HG03103 (cell line): ENCODE measurements at regions not wholly inside any gene's neighbourhood (a gene's known extent, or its start where the extent isn't known, plus 50 kb on each side); places are given as distances from the start of the nearest gene placed in this dataset.

Experiments
- ATAC-seq: cut with Tn5 transposase; IDR thresholded peaks from one replicate; pipeline ENCODE4 v1.9.1; 2021; ENCODE audit warnings: low read depth; ENCODE audit not compliant: unreplicated experiment

DNA sequence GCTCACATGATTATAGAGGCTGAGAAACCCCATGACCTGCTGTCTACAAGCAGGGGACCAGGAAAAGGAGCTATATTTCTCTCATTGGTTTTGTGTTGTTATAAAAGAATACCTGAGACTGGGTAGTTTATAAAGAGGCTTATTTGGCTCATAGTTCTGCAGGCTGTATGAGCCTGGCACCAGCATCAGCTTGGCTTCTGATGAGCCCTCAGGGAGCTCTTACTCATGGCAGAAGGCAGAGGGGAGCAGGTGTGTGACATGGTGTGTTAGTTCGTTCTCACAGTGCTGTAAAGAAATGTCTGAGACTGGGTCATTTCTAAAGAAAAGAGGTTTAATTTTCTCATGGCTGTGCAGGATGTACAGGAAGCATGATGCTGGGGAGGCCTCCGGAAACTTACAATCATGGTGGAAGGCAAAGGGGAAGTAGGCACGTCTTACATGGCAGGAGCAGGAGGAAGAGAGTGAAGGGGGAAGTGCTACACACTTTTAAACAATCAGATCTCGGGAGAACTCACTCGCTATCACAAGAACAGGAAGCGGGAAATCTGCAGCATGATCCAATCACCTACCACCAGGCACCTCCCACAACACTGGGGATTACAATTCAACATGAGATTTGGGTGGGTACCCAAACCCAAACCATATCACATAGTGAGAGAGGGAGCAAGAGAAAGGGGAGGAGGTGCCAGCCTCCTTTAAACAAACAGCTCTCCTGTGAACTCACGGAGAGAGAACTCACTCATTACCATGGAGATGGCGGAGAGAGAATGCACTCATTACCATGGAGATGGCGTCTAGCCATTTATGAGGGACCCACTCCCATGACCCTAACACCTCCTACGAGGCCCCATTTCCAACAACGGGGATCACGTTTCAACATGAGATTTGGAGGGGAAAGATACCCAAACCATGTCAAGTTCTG, 133.4 kb downstream of the JCAD start:
- no peak for ATAC-seq

DNA sequence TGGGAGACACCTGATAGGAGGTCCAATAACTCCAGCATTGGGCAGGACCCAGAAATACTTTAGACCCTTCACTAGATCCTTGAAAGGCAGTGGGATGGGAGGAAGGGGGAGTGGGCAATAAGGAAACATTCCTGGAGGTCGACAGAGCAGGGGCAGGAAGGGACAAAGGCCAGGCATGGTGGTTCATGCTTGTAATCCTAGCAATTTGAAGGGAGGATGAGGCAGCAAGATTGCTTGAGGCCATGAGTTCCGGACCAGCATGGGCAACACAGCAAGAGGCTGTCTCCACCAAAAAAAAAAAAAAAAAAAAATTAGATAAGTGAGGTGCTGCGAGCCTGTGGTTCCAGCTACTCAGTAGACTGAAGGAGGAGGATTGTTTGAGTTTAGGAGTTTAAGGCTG, 134.9 kb downstream of the JCAD start:
- no peak for ATAC-seq

DNA sequence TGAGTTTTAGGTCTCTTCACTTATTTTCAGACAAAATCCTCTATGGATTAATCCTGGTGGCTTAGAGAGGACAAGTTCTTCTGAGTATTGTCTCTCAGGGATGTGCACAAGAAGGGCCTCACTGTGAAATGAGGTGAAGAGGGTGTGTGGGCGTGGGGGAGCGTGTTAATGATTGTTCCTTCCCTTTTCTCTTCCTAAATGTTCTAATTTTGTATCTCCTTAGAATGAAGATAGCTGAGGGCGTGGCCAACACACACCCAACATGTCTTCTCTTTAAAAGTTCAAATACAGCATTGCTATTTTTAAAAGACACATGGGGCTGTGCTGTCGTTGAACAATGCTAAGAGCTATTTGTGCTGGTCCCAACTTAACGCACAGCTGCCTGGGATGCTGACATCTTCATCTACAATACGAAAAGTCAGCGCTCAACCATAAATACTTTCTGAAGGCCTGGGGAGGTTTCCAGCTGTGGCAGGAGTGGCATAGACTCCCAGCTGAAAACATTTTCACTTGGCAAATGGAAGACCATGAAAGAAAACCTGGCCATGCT, 135.9 kb downstream of the JCAD start:
- ATAC-seq = no peak

DNA sequence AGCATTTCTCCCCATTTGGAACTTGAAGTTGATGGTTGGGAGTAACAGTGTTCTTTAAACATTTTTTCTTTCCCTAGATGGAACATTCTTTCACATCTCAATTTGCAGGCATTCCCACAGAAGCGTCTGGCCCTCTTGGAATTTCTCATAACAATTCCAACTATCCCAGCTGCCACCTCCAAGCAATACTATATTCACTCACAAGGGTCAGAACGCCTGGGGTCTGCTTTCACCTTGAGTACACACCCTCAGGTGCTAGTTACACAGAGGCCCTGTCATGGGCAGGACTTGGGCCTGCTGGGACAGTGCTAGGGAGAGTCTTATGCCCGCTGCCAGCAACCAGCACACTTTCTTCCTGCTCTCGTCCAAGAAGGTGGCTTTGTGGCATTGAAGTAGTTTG, 136.5 kb downstream of the JCAD start:
- no peak for ATAC-seq

DNA sequence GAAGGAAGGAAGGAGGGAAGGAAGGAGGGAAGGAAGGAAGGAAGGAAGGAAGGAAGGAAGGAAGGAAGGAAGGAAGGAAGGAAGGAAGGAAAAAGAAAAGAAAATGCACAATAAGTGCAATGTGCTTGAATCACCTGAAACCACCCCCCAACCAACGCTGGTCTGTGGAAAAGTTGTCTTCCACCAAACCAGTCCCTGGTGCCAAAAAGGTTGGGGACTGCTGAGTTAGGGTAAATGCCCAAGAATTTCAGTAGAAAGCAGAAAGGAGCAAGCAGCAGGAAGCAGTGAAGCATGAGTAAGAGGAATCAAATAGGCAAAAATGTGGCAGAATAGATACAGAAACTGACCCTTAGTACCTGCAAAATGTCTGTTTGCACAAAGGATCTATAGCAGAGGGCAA, 137.2 kb downstream of the JCAD start:
- no peak for ATAC-seq

DNA sequence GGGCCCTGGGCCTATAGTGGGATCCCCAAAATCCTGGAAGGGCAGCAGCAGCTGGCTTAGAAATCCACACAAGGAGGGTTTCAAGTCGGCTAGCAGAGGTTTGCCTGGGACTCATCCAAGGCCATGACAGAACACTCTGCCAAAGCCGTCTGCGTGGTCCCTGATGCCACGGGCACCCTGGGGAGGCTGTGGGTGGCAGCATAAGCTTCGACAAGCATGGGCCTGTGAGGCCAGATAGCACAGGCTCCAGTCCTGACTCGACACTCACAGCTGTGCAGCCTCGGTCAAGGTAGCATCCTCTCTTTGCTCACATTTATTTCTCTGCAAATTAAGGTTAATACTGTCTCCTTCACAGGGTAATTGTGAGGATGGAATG, 138.3 kb downstream of the JCAD start:
- ATAC-seq = no peak

DNA sequence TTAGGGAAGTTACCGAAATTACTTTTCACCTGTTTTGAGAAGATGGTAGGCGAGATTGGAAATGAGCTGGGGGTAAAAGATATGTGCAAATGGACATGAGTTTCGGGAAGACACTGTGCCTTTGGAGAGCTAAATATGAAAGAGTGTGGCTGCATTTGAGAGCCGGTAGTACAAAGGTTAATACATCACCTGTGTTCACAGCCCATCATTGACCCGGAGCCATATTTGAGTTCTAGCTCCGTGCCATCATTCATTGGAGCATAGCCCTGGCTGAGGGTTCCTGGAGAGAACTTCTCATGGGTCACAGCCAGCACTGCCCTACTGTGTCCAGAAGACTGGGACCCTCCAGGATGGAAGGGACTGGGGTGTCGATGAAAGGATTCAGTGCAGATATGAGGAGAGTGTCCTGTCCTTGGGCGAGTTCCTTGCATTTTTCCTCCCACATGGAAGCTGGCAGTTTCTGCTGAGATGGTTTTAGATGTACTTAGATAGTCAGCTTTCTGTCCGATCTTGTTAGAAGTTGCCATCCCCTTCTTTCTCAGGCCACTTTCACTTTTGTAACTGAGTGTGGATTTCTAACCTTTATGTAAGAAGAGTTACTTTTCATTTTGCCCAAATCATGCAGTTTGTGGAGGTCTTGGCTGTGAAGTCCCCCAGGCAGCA, 138.8 kb downstream of the JCAD start:
- no peak for ATAC-seq

DNA sequence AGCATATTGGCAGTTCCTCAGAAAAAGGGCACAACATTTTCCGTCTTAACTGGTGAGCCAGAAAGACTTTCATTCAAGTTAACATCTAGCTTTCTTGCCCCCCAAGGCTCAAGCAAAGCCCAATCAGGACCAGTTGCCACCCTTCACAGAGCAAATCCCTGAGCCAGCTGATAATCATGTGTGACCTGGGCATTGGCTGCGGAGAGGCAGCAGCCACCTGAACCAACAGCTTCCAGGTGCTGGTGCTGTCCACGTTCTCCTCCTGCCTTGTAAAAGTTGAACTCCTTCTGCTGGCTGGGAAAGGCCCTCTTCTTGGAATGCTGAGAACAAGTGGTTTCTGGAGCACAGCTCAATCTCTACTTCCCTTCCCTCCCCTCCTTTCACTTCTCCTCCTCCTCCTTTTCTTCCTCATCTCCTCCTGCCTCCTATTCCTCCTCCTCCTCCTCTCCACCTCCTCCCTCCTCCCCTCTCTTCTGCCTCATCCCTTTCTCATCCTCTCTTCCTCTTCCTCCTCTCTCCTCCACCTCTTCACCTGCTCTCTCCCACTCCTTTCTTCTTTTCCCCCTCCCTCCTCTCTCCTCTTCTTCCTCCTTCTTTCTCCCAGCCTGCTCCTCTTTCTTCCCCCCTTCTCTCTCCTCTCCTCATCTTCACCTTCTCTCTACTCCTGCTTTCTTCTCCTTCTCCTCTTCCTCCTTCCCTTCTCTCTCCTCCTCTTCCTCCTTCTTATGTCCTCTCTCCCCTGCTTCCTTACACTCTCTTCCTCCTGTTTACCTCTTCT, 140.6 kb downstream of the JCAD start:
- no peak for ATAC-seq

DNA sequence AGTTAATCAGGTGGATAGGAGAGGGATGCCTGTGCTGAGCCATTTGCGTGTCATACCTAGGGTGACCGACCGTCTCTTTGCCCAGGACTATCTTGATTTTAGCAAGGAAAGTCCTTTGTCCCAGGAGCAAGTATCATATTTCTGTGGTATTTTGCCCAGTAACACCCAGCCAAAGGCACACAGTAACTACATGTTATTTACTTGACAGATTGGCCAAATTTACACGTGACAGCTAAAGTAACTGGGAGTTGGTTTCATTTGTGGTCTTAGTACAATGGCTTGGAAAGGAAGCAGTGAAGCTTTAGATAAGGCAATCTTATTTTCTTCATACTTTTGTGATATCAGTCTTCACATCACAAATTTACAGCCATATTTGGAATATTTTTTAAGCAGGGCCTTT, 142.1 kb downstream of the JCAD start:
- no peak for ATAC-seq

DNA sequence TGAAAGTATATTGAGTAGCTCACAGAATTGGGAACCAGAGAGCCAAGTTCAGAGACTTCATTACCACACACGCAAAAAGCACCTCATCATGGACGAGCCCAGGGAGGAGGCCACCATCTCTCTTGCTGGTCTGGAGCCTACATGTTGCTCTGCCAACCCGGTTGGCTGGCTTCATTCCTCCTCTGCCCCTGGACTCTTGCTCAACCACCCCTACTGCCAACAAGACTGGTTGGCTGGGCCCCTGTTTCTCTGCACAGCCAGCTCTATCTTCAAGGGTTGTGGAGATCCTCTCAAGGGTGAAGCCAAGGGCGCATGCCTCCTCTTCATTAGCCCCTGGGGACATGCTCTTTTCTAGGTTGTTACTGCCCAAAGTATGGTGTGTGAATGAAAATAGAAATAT, 142.7 kb downstream of the JCAD start:
- ATAC-seq = no peak

DNA sequence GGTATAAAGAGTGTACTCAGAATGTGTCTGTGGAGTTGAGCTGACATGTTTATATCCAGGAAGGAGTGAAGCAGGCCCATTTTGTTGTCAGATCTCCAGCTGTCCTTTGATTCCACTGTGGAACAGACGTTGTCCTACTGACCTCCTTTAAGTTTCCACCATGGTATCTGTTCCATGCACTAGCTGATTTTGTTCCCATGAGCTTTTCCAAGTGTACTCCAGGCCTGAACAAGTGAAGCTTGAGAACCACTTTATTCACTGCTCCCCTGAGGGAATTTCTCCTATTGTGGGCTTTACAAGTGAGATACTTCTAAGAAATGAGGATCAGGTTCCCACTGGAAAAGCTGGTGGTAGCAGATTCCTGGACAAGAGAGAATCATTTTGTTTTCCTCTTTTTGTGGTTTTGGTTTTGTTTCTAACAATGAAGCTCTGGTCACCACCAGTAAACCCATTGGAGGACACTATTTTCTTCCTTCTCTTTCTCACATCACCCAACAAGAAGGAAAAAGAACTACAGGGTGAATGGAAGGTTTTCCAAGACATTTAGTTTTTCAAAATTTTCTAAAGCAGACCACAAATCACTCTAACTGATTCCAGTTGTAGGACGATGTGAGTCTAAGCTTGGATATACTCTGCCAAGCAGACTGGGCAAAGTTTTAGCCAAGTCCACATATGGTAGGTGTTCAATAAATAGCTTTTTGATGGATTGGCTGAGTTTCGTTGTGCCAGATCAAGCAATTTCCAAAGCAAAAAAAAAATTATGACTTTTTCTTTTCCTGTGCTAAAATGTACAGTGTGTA, 144.2 kb downstream of the JCAD start:
- ATAC-seq = no peak

DNA sequence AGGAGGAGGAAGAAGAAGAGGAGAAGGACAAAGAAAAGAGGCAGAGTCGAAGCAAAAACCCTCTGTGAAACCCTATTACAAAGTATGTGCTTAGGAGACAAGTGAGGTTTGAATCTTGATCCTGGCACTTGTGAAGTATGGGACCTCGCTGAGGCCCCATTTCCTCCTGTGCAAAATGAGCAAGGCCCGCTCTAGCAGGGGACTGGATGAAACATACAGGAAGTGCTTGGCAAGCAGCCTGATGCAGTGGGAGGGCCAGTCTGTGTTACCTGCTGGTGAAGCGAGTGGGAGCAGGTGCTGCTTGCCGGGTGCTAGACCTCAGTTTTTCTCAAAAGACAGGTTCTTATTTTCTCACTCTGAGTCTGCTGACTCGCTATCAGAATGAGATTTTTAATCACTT, 150.4 kb downstream of the JCAD start:
- no peak for ATAC-seq

DNA sequence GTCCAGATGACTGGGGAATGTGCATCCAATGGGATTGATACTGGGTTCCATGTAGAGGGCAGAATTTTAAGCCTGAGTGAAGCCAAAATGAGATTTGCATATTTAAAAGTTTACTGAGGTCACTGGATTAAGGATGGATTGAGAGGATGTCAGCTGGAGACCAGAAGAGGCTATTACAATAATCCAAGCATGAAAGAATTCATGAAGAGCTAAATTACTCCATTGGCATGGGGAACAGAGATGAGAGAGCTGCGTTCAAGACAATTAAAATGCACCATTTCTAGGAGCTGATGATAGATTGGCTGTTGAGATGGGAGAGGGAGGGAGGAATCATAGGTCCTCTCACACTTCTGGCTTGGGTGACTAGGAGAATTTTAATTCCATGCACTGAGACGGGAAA, 158.5 kb downstream of the JCAD start:
- ATAC-seq = no peak

DNA sequence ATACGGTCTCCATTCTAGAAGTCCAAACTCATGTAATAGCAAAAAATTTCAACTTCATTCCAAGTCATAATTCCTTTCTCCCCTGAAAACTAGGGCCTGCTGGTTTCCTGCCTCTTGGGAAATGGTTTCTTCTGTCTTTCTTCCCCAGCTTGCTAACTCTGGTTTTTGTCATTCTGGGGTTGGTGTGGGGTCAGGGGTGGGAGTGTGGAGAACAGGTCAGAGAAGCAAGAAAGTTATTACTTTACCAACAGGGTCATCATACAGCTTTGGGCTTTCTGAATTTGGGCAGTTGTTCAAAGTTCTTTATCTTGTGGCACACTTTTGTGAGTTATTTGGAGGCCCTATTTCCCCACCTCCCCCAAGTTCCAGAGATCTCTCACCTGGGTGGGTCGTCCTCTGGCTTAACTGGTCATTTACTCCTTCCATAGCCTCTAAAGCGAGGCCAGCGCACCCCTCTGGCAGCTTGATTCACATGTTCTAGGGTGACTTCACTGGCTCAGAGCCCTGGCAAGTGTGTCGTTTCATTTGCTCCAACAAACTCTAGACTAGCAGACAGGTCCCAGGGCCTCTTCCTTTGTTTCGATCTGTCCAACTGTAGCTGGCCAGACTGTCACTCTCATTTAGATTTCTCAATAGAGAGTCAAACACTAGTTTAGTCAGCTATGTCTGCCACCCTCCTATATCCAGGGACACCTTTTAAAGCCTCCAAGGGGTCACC, 161.2 kb downstream of the JCAD start:
- no peak for ATAC-seq

DNA sequence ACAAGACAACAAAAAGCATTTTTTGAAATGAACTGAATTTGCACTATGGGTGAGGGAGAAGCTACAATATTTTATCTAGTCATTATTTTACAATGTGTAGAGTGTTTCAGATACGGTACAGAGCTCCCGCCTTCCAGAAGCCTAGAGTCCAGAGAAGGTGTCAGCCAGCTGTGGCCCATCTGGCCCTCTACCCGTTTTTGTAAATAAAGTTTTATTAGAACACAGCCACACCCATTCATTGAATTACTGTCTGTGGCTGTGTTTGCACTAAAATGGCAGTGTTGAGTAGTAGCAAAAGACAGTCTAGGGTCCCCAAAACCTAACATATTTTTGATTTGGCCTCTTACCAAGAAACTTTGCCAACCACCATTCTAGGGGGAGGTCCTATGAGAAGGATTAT, 162.0 kb downstream of the JCAD start:
- no peak for ATAC-seq

DNA sequence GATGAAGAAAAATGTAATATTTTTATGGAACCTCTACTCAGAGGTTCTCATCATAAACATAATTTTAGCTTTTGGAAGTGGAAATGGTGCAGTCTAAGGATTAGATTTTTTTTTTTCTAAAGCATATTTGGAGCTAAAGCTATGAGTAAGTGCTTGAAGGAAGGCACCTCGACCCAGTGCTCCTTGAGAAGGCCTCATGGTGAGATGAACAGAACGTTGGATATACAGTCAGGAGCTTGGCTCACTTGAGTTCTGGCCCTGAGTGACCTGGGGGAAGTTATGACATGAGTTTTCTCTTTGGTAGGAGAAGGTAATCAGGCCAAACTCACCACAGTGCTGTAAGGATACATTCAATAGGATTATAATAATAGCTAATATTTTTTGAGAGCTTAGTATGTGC, 163.3 kb downstream of the JCAD start:
- no peak for ATAC-seq

DNA sequence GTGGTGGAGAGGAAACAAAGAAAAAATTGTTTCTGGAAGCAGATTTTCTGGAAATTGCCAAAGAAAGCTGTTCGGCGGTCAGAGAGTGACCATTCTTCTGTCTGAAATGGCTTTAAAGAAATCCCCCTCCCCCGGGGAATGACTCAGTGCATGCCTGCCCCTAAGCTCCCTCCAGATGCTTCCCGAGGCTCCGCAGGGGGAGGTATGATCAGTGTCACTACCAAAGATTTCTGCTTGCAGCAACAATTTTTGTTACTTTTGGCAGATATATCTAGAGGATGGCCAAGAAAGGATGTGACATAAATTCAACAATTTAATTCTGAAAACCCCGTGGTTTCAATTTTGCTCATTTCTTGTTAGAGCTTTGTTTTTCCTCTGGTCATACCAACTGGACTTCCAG, 163.9 kb downstream of the JCAD start:
- ATAC-seq = no peak

DNA sequence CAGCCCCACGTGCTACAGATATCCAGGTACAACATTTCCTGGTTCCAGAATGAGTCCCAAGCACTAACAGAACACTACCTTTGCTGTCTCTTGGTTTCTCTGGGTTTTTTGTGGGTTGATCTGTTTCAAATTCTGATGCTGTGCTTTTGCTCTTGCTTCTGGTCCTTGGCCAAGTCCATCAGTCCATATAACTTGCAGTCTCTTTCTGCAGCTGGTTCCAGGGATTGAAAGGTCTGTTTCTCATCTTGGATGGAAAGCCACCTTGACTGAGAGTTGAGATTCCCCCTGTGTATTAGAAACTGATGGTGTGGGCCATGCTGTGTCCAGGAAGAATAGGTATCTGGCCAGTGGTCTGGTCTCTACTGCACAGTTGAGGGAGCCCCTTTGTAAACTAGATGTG, 171.1 kb downstream of the JCAD start:
- ATAC-seq = no peak

DNA sequence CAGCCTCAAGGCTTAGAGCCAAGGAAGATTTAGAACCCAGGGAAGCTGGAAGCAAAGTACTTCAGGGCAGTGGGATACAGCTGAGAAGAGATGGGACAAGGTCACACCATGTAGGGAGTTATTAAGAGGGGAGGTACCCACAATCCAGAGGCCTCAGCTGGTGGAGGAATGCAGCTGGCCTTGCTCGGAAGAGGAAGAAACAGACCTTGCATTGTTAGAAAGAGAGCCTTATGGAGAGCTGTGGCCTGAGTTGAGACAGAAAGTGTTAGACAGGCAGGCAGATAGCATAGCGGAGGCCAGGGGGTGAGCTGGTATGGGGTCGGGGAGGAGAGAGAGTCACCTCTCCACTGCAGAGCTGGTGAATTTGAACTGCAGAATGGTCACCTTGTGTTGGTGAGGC, 173.1 kb downstream of the JCAD start:
- ATAC-seq = no peak

DNA sequence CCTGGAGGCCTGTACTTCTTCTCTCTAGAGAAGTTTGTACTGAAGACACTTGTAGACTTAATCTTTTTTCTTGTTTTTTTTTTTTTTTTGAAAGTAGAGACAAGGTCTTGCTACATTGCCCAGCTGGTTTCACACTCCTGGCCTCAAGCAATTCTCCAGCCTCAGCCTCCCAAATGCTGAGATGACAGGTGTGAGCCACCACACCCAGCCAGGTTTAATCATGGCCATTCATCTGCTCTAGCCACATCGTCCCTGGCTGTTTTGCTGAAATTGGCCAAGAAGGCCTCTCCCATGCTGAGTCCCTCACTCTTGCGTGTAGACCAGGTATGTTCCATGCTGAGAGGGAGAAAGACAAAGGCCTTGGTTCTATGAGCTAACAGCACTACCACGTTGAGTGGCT, 176.2 kb downstream of the JCAD start:
- no peak for ATAC-seq
